ENCODE measurements at regions not wholly inside any gene's neighbourhood (a gene's known extent, or its start where the extent isn't known, plus 50 kb on each side); places are given as distances from the start of the nearest gene placed in this dataset.

DNA sequence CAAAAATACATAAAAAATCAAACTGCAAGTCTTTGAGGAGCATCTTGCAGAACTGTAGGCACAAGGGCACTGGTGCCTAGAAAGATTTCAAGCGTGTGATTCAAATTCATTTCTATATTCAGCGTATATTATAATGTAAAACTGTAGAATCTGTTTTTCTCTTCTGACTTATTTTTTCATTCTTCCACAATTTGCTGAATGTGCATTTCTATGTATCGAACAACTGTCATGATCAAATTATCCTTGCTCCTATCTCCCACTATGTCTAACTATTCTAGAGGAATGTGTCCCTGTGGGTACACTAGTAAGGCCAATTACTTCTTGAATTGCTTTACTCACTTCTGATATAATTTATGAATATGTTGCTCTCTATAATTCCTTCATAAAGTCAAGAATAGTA, 283.0 kb upstream of the MAGI2 start:
- Histone ChIP-seq H3K9ac (ENCODE audit: low read length) (no peak overlapping the region), H3K9me3 (replicated peaks; ENCODE audit: insufficient read depth, low read length) (no peaks in the 10 kb centered on the region), H3K4me1 (ENCODE audit: low read length) (no peaks in the 10 kb centered on the region), H3K4me3 (ENCODE audit: low read length) (no peak overlapping the region), H3K4me2 (ENCODE audit: low read depth, low read length) (no peak overlapping the region), H2AFZ (ENCODE audit: low read length) (no peak overlapping the region), H3K27ac (ENCODE audit: low read length) (no peak overlapping the region), H4K20me1 (ENCODE audit: insufficient read depth, low read length) (no peaks in the 10 kb centered on the region), H3K36me3 (replicated peaks; ENCODE audit: insufficient read depth, low read length) (no peaks in the 10 kb centered on the region), H3F3A (ENCODE audit: insufficient read depth, low read length) (no peaks in the 10 kb centered on the region), H3K79me2 (ENCODE audit: low read length) (no peaks in the 10 kb centered on the region), H3K9me2 (replicated peaks; ENCODE audit: insufficient read depth, low read length) (no peaks in the 10 kb centered on the region), H3K27me3 (replicated peaks; ENCODE audit: insufficient read depth, low read length) (no peaks in the 10 kb centered on the region)
- DNase-seq = no peak
- TF ChIP-seq, protein P1, sequence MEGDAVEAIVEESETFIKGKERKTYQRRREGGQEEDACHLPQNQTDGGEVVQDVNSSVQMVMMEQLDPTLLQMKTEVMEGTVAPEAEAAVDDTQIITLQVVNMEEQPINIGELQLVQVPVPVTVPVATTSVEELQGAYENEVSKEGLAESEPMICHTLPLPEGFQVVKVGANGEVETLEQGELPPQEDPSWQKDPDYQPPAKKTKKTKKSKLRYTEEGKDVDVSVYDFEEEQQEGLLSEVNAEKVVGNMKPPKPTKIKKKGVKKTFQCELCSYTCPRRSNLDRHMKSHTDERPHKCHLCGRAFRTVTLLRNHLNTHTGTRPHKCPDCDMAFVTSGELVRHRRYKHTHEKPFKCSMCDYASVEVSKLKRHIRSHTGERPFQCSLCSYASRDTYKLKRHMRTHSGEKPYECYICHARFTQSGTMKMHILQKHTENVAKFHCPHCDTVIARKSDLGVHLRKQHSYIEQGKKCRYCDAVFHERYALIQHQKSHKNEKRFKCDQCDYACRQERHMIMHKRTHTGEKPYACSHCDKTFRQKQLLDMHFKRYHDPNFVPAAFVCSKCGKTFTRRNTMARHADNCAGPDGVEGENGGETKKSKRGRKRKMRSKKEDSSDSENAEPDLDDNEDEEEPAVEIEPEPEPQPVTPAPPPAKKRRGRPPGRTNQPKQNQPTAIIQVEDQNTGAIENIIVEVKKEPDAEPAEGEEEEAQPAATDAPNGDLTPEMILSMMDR (IDR thresholded peaks at IDR 0.05; ENCODE audit: low read length) = no peak
- no peak for TF ChIP-seq EZH2phosphoT487 (IDR thresholded peaks at IDR 0.05; ENCODE audit: low read length)
- no peak for TF ChIP-seq EZH2 (optimal IDR thresholded peaks at IDR 0.05; ENCODE audit: low read depth, low read length)

DNA sequence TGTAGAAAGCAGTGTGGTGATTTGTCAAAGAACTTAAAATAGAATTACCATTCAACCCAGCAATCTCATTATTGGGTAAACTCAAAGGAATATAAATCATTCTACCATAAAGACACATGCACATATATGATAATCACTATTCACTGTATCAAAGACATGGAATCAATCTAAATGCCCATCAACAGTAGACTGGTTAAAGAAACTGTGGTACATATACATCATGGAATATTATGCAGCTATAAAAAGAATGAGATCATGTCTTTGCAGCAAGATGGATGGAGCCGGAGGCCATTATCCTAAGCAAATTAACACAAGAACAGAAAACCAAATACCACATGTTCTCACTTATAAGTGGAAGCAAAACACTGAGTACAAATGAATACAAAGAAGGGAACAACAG, 281.5 kb upstream of the MAGI2 start:
- no peaks in the 10 kb centered on the region for H3F3A ChIP-seq (ENCODE audit: insufficient read depth, low read length)
- H4K20me1 ChIP-seq (ENCODE audit: insufficient read depth, low read length) = no peaks in the 10 kb centered on the region
- no peak overlapping the region for H3K4me2 ChIP-seq (ENCODE audit: low read depth, low read length)
- no peak for DNase-seq
- H3K9me3 ChIP-seq (replicated peaks; ENCODE audit: insufficient read depth, low read length) = no peaks in the 10 kb centered on the region
- no peak overlapping the region for H3K9ac ChIP-seq (ENCODE audit: low read length)
- H3K27ac ChIP-seq (ENCODE audit: low read length) = no peak overlapping the region
- no peaks in the 10 kb centered on the region for H3K36me3 ChIP-seq (replicated peaks; ENCODE audit: insufficient read depth, low read length)
- no peak for TF ChIP-seq EZH2phosphoT487 (IDR thresholded peaks at IDR 0.05; ENCODE audit: low read length)
- no peak overlapping the region for H2AFZ ChIP-seq (ENCODE audit: low read length)
- no peaks in the 10 kb centered on the region for H3K79me2 ChIP-seq (ENCODE audit: low read length)
- H3K4me1 ChIP-seq (ENCODE audit: low read length) = no peaks in the 10 kb centered on the region
- no peaks in the 10 kb centered on the region for H3K9me2 ChIP-seq (replicated peaks; ENCODE audit: insufficient read depth, low read length)
- no peaks in the 10 kb centered on the region for H3K27me3 ChIP-seq (replicated peaks; ENCODE audit: insufficient read depth, low read length)
- H3K4me3 ChIP-seq (ENCODE audit: low read length) = no peak overlapping the region

DNA sequence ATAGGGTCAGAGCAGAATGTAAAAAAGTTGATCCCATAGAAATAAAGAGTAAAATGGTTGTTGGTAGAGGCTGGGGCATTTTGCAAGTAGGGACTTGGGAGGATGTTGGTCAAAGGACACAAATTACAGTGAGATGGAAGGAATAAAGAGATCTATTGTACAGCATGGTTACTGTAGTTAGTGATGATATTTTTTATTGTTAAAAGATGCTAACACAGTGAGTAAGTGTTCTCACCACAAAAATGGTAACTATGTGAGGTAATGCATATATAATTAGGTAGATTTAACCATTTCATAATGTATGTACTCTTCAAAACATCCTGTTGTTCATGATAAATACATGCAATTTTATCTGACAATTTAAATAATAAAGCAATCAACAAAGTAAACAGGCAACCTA, 280.7 kb upstream of the MAGI2 start:
- no peaks in the 10 kb centered on the region for H3K4me1 ChIP-seq (ENCODE audit: low read length)

DNA sequence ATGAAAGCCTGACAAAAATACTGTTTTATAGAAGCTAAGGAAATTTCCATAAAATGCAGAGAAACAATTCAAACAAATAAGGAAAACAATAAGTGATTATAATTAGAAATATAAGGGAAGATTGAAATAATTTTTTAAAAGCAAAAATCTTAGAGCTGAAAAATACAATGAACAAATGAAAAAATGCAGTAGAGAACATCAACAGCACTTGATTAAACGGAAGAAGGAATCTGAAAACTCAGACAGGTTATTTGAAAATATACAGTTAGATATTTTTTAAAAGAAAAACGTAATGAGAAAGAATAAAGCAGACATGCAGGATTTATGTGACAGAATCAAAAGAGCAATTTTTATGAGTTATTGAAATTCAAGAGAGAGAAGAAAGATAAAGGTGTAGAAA, 279.1 kb upstream of the MAGI2 start:
- no peaks in the 10 kb centered on the region for H3K4me1 ChIP-seq (ENCODE audit: low read length)
- H3K27me3 ChIP-seq (replicated peaks; ENCODE audit: insufficient read depth, low read length) = no peaks in the 10 kb centered on the region
- no peak overlapping the region for H2AFZ ChIP-seq (ENCODE audit: low read length)
- H3K36me3 ChIP-seq (replicated peaks; ENCODE audit: insufficient read depth, low read length) = no peaks in the 10 kb centered on the region
- H3K9me3 ChIP-seq (replicated peaks; ENCODE audit: insufficient read depth, low read length) = no peaks in the 10 kb centered on the region
- no peak overlapping the region for H3K27ac ChIP-seq (ENCODE audit: low read length)
- H3K79me2 ChIP-seq (ENCODE audit: low read length) = no peaks in the 10 kb centered on the region
- no peak for DNase-seq
- no peaks in the 10 kb centered on the region for H3F3A ChIP-seq (ENCODE audit: insufficient read depth, low read length)
- no peaks in the 10 kb centered on the region for H3K9me2 ChIP-seq (replicated peaks; ENCODE audit: insufficient read depth, low read length)
- TF ChIP-seq, protein P1 (IDR thresholded peaks at IDR 0.05; ENCODE audit: low read length) = no peak
- TF ChIP-seq EZH2 (optimal IDR thresholded peaks at IDR 0.05; ENCODE audit: low read depth, low read length) (no peak), EZH2phosphoT487 (IDR thresholded peaks at IDR 0.05; ENCODE audit: low read length) (no peak)
- H3K9ac ChIP-seq (ENCODE audit: low read length) = no peak overlapping the region
- H4K20me1 ChIP-seq (ENCODE audit: insufficient read depth, low read length) = no peaks in the 10 kb centered on the region
- no peak overlapping the region for H3K4me3 ChIP-seq (ENCODE audit: low read length)
- H3K4me2 ChIP-seq (ENCODE audit: low read depth, low read length) = no peak overlapping the region

More for the DNA sequence above, 280.7 kb upstream of the MAGI2 start:
- Histone ChIP-seq H3K27ac (ENCODE audit: low read length) (no peak overlapping the region), H3K9me2 (replicated peaks; ENCODE audit: insufficient read depth, low read length) (no peaks in the 10 kb centered on the region), H2AFZ (ENCODE audit: low read length) (no peak overlapping the region), H4K20me1 (ENCODE audit: insufficient read depth, low read length) (no peaks in the 10 kb centered on the region), H3K9ac (ENCODE audit: low read length) (no peak overlapping the region), H3F3A (ENCODE audit: insufficient read depth, low read length) (no peaks in the 10 kb centered on the region), H3K4me2 (ENCODE audit: low read depth, low read length) (no peak overlapping the region), H3K36me3 (replicated peaks; ENCODE audit: insufficient read depth, low read length) (no peaks in the 10 kb centered on the region), H3K27me3 (replicated peaks; ENCODE audit: insufficient read depth, low read length) (no peaks in the 10 kb centered on the region), H3K4me3 (ENCODE audit: low read length) (no peak overlapping the region), H3K9me3 (replicated peaks; ENCODE audit: insufficient read depth, low read length) (no peaks in the 10 kb centered on the region), H3K79me2 (ENCODE audit: low read length) (no peaks in the 10 kb centered on the region)
- no peak for DNase-seq
- TF ChIP-seq, protein P1 (IDR thresholded peaks at IDR 0.05; ENCODE audit: low read length) = no peak
- no peak for TF ChIP-seq EZH2 (optimal IDR thresholded peaks at IDR 0.05; ENCODE audit: low read depth, low read length)
- no peak for TF ChIP-seq EZH2phosphoT487 (IDR thresholded peaks at IDR 0.05; ENCODE audit: low read length)
